VCaP (cell line): ENCODE measurements at regions not wholly inside any gene's neighbourhood (a gene's known extent, or its start where the extent isn't known, plus 50 kb on each side); places are given as distances from the start of the nearest gene placed in this dataset.
"Not testable (repeated sequence)": the region's sequence is repeated elsewhere in the genome, so short reads cannot be mapped to it uniquely, and the experiment has no call there.

Experiments used
- H3K27ac ChIP-seq: fragments of 450-650 bp; 2 replicates; pipeline ENCODE4 v1.5.1; 2017
- TF ChIP-seq, protein P1 (sequence below): fragments of 450-650 bp; conservative IDR thresholded peaks from 2 replicates; pipeline ENCODE4 v1.5.1; 2017; ENCODE audit warnings: mild to moderate bottlenecking, moderate library complexity

DNA sequence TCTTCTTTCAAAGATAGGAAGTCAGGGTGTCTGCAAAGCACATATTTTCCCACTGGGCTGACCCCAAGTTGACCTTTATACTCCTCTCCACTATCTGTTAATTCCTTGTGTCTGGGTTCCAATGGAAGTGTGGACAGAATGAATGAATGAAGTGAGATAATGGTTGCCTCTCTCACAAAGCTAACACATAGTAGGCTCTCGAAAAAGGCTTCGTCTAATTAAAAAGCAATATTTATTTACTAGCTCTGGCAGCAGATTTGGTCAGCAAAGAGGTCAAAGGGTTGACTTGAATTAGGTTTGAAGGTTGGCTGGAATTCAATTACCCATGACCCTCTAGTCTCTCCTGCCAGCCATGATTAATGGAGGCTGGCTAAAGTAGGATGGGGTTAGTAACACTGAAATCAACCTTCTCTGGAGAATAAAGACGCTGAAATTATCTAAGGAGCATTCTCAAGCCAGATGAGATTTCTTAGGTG lies 280.3 kb upstream of the KLF3 start:
- TF ChIP-seq, protein P1, sequence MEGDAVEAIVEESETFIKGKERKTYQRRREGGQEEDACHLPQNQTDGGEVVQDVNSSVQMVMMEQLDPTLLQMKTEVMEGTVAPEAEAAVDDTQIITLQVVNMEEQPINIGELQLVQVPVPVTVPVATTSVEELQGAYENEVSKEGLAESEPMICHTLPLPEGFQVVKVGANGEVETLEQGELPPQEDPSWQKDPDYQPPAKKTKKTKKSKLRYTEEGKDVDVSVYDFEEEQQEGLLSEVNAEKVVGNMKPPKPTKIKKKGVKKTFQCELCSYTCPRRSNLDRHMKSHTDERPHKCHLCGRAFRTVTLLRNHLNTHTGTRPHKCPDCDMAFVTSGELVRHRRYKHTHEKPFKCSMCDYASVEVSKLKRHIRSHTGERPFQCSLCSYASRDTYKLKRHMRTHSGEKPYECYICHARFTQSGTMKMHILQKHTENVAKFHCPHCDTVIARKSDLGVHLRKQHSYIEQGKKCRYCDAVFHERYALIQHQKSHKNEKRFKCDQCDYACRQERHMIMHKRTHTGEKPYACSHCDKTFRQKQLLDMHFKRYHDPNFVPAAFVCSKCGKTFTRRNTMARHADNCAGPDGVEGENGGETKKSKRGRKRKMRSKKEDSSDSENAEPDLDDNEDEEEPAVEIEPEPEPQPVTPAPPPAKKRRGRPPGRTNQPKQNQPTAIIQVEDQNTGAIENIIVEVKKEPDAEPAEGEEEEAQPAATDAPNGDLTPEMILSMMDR, result no peak
- no peak overlapping the region for H3K27ac ChIP-seq

DNA sequence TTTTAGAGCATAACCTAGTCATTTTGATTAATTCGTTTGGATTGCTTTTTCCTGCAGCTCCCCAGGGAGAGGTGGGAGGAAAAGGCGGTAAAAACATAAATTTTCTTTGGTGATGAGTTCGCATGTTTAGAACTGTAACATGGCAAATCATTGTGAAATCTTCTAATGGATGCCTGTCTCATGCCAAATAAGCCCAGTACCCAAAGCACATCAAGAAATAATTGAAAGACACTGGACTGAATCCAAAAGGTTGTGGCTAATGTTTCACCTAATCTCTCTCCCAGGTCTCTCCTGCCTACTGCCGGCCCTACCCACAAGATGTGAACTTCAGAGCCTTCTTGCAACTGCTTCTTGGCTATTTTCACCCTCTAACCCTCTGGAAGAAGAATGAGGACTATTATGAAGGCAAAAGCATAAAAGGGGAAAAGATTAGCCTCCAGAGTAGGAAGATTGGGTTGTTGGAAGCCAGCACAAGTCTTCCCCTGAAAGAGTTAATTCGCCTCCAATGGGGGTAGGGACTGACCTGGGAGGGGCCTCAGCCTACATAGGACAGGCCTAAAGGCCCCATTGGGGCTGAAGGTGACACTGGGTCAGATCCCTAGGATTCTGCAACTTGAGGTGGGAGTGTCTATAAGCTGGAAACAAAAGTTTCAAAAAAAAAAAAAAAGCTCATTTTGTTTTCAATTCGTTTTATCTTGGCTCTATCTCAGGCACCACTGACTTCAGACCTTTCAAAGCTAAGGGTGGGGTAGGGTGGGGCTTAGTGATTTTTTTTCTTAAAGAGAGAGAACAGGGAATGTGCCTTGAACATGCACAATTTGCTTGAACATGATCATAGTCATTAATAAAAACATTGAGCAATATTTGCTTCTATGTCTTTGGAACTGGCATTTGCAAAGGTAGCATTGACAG lies 278.6 kb upstream of the KLF3 start:
- H3K27ac ChIP-seq, result peak overlapping the region; percentile 13; the same call in 1 of the 2 replicates
- TF ChIP-seq, protein P1, result no peak

DNA sequence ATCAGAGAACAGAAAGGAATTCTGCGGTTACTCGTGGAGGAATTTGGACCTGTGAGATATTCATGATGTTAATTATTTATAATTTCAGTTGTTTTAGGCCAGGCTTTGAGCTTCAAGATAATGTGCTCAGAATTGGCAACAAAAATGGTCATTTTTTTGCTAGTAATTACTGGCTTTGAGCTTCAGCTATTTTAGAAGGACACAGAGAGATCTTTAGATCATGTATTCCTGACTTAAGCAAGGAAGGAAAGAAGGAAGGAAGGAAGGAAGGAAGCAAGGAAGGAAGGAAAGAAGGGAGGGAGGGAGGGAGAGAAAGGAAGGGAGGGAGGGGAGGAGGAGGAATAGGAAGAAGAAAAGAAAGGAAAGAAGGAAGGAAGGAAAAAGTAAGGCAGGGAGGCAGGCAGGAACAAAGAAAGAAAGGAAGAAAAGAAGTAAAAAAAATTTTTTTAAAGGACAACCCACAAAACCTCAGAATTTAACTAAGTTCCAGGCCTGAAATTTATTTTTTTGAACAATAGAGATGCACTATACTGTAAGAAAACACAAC lies 277.9 kb upstream of the KLF3 start:
- H3K27ac ChIP-seq, result peak overlapping the region; percentile 13; the same call in 1 of the 2 replicates
- TF ChIP-seq, protein P1, result no peak

DNA sequence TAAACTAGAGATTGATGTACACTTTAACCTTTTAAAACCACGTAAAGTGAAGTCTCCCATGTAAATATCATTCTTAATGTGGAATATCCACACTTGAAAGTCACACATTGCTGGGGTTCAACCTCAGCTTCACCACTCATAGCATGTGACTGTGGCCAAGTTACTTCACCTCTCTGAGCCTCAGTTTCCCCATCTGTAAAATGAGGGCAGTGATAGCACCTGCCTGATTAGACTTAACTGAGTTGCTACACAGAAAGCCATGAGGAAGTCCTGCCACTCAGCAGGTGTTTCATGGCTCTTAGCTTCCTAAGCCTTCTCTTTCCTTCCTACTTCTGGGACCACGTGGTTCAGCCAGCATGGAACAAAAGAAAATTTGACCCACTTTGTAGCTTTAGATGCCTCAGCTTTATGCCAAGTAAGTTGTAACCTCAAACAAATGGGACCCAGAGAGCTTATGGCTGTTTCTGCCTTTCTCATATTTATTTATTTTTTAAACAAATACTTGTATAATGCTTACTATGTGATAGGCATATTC lies 277.3 kb upstream of the KLF3 start:
- H3K27ac ChIP-seq, result no peak overlapping the region
- TF ChIP-seq, protein P1, result no peak

DNA sequence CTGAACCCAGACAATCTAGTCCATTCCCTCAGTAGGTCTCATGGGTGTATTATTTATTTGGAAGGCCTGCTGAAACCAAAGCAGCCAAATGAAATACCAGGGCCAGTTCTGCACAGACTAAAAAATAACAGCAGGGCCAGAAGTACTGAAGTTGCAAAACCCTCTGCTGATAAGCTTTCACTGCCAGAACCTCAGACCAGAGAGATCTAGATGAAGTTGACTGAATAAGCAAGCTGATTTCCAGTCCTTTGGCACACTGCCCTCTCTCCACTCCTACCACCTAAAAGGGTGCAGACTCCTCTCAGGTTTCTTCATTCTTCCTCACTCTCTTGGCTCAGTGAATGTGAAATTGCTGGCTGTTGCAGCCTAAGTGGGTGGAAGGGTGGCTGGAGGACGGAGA lies 276.7 kb upstream of the KLF3 start:
- no peak overlapping the region for H3K27ac ChIP-seq
- TF ChIP-seq, protein P1, result no peak

DNA sequence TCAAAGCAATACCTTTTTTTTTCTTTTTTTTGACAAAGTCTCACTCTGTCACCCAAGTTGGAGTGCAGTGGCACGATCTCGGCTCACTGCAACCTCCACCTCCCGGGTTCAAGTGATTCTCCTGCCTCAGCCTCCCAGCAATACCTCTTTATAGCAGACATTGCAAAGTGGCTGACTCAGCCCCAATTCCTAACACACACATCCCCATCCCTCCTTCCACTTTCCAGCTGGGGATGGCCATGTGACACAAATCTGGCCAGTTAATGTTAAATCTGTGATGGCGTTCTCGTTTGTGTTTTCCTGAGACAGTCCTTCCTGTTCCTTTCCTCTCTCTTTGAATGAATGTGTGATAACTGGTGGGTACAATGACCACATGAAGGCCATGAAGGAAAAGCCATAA lies 276.2 kb upstream of the KLF3 start:
- TF ChIP-seq, protein P1, result no peak
- H3K27ac ChIP-seq, result no peak overlapping the region

DNA sequence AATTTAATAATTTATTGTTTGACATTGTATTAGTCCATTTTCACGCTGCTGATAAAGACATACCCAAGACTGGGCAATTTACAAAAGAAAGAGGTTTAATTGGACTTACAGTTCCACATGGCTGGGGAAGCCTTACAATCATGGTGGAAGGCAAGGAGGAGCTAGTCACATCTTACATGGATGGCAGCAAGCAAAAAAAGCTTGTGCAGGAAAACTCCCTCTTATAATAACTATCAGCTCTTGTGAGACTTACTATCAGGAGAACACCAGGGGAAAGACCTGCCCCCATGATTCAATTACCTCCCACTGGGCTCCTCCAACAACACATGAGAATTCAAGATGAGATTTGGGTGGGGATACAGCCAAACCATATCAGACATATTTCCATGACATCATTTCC lies 275.1 kb upstream of the KLF3 start:
- not testable (repeated sequence) for H3K27ac ChIP-seq
